RKO (cell line): ENCODE measurements at regions not wholly inside any gene's neighbourhood (a gene's known extent, or its start where the extent isn't known, plus 50 kb on each side); places are given as distances from the start of the nearest gene placed in this dataset.

Experiments used
- DNase-seq: peaks from one replicate; pipeline ENCODE4 v3.0.0-alpha.2; 2016; ENCODE audit warnings: low spot score

DNA sequence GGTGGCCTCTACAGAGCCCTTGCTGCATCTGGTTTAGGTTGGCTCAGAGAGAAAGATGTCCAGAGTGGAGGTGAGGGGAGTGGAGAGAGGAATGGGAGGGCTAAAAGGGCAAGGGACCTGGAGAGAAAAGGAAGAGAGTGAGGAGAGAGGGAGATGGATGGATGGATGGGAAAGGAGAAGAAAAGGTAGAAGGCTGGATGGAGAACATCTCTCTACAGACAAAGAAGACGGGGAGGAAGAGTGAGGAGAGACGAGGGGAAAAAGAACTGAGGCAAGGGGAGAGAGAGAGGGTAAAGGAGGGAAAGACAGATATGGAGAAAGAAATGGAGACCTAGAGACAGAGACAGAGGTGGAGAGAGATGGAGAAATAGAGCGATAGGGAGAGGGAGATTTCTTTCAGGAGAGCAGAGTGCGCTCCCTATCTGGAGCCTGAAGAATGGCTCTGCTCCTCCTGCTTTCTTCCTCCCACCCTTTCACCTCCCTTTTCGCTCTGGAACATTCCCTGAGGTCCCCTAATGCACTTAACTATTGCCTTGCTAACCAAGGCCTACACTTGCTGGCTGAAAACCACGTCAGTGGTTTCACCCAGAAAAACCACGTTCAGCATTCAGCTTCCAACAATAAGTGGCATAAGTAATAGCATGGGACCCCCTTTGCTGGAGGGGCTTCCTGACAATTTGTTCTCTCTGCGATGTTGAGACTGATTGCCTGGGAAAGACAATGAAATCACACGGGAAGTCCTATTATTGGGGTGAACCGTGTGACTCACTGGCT is 286.3 kb downstream of the CDH26 start:
- DNase-seq: no peak

DNA sequence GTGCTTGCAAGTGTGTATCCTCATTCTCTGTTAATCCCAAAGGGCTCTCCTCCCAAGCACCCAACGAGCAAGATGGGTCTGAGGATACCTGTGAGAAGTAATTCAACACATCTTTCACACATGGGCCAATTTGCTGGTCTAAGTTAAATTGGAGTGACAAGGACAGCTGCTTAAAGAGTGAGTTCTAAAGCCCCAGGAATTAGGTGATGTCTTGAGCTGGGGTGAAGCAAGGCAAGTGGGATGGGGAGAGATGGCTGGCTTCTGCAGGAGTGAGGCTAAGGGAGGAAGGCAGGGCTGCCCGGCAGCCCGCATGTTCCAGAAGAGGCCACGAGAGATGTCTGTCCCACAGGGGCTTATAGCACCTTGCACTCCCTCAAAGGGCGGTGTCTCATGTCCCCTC is 288.5 kb downstream of the CDH26 start:
- no peak for DNase-seq

DNA sequence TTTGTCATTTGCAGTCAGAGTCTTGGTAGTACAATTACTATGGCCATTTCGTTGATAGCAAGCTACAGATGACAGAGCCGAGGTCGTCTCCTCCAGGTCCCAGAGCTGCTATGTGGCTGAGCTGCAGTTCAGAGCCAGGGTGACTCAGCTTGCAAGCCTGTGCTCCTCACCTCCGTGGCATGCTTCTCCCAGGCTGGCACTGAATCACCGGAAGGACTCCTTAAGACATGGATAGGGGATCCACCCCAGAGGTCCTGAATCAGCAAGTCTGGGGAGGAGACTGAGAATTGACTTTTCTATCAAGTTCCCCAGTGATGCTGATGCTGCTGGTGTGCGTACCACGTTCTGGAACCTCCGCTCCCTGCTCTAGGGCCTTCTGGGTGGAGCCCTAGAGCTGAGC is 291.2 kb downstream of the CDH26 start:
- DNase-seq: peak; percentile 86

DNA sequence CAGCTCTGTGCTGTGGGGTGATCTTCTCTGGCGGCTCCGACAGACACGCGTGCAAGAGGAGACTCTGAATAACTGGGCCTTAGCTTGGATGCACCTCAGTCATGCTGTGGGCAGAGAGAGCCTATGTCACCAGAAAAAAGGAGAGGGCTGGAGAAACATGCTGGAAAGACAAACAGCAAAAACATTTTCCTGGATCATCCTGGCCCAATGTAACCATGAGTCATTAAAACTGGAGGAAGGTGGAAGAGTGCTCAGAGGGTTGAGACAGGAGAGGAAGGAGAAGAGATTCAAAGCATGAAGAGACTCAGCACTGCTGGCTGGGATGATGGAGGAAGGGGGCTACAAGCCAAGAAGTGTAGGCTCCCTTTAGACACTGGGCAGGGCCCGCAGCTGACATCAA is 292.0 kb downstream of the CDH26 start:
- no peak for DNase-seq

DNA sequence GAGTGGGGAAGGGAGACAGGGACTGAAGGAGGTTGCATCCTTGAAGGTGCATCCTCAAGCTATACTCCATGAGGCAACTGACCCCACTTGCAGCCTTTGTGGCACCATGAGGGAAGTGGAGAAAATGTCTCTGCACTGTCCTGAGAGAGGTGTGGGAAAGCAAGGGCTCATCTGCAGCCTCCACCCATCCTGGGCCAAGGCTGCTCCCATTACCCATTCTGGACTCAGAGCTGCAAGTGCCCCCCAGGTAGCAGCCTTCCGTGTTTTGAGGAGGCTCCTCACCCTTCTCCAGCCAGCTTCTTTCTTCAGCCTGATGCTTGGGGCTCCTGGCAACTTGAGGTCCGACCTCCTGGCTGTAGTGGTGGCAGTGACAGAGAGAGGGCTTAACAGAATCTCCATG is 294.6 kb downstream of the CDH26 start:
- DNase-seq: no peak

DNA sequence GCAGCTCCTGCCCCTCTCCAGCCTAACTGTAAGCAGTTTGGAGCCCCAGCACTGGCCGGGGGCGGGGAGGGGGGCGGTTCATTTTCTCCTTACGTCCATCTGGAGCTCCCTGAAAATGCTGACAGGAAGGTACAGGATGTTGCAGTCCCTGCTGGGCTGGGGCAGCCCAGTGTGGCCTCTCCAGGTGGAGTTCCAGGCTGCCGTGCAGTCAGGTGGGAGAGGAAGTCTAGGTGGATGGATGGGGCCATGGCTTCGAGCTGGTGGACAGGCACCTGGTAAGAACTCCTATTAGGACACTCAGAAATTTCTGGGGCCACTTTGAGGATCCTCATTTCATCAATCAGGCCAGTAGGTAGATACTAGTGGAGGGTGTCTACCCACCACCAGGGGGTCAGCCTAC is 295.2 kb downstream of the CDH26 start:
- DNase-seq: no peak

DNA sequence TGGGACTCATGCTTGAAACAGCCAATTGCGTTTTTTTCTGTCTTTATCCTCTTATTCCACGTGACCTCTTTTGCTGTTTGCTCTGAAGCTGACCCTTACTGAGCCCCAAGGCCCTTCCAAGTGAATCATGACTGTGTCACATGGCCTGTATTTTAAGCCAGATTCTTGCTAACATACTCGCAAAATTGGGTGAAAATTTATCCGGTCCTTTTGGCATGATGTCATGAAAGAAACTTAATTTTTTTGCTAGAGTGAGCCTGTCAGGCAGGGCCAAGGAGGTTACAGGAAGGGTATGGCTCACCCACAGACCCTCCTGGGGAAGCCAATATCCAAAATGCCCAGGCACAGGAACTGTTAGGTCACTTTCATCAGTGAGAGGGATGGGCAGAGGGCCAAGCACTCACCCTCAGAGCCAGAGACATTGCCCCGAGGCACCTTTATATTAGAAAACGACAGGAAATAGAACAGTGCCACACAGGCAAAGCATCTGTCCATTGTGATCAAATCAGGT is 296.7 kb downstream of the CDH26 start:
- DNase-seq: peak; percentile 47

DNA sequence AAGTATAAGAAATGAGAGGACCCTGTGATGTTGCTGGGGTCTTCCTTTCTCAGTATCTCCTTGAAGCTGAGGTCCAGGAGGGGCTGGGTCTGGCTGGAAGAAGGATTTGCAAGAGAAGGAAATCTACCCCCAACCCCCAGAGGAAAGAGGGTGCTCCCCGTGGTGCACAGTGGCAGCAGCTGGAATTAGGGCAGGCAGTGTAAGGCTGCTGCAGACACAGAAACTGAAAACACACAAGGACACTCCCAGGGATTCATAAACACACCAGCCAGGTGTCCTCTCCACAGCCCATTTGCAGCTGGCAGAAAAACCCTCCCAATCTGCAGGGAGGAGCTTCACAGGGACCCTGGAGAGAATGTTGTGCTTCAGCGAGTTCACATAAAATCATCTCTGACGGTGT is 297.2 kb downstream of the CDH26 start:
- DNase-seq: no peak

DNA sequence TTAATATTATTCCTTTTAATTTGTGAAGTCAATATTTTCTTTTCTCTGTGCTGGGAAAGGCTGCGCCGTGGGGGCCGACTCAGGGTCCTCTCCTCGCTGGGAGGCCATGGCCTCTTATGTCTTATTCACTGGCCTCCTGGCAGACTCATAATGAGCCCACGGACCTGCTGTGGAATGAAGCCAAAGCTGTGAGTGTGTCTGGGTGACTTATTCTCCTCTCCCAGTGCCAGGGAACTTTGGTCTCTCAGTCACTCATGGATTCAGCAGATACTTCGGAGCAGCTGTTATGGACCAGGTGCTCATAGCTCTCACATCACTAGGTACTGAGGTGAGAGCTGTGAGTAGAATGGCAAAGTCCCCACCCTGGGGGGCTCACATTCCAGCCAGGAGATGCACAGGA is 297.6 kb downstream of the CDH26 start:
- peak; percentile 25 for DNase-seq

DNA sequence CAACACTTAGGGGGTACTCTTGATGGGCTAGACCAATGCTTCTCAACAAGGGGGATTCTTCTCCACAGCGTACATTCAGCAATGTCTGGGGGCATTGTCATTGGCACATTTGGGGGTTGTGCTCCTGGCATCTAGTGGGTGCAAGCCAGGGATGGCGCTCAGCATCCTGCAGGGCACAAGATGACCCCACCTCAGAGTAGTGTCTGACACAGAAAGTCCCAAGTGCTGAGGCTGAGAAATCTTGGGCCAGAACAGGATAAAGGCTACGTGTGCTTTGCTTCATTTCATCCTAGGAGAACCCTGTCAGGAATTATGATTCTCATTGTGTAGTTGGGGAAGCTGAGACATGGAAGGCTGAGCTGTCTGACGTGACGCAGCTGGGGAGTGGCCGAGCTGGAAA is 298.6 kb downstream of the CDH26 start:
- DNase-seq: no peak

DNA sequence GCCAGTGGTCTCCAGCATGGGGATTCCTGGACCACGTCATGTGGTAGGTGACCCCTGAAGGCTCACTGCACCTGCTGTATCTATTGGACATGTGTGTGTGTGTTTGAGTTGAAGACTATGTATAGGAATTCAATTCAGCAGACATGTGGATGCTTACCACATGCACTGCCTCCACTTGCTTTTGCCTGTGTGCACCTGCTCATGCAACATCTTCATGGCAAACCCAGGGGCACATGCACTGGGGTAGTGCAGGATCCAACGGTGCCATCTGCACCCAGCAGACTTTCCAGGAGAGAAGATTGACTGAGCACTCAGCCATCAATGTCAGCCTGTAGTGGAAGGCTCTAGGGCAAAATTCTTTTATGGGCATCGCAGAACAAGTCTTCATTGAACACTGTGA is 299.4 kb downstream of the CDH26 start:
- no peak for DNase-seq

DNA sequence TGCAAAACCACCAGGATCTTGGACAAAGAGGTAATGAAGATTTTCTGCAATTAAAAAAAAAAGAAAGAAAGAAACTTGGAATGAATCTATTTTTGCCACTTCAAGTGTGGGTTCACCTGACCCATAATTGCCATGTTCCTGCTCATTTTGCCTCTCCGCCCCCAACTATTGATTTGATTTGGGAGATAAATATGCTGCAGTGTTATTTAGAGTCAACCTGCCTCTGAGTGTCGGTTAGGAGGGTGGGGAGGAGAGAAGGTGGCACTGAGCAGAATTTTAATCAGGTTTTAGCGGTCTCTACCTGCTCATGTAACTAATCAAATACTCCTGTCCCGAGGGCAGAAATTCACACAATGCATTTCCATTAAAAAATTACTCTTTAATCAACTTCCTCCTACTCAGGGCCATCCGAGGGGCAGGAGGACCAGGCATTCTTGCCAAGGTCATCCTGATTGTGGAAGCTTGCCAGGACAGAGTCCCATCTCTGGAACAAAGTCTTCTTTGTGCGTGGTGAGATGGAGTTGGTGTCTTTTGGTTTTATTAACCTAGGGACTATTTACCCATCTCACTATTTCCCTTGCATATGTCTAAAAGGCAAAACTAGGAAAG is 300.1 kb downstream of the CDH26 start:
- no peak for DNase-seq

DNA sequence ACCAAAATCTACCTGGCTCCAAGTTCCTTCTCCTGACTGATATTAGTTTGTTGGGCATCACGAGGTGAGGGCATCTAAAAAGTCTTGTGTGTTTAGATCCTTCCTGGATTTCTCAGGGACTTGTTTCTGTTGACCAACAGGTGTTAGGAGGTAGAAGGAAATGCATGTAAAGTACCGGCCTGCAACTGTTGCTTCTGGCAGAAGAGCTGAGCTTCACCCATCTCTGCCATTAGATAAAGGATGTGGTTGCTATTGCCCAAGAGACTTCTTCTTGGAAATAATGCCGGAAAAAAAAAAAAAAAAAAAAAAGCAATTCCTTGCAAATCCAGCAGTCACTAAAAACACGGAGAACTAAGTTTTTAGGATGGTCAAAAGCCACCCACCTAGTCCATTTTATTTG is 303.1 kb downstream of the CDH26 start:
- no peak for DNase-seq

DNA sequence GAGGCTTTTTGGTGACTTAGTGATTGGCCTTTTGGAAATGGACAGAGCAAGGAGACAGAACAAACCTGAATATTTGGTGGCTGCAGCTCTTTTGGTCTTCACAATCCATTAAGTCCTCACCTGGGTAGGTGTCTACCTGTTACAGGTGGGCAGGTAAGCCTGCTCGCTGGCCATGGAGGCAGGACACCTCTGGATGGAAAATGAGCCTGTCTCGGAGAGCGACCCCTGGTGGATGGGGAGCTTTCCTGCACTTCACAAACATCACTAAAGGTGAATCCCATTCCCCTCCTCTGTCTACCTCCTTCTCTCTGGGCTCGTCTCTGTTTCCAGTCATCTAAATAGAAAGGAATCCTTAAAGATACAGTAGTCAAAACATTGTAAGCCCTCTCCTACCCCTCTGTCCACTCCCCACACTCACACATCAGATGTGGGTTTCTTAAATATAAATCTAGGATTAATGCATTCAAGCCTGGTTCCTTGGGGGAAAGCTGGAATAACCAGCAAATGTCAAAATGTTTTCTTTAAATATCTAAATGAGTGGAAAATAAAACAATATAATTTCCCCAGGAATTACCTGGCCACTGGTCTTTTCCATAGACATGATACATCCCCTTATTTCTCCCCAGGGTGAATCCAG is 304.9 kb downstream of the CDH26 start:
- peak; percentile 9 for DNase-seq

DNA sequence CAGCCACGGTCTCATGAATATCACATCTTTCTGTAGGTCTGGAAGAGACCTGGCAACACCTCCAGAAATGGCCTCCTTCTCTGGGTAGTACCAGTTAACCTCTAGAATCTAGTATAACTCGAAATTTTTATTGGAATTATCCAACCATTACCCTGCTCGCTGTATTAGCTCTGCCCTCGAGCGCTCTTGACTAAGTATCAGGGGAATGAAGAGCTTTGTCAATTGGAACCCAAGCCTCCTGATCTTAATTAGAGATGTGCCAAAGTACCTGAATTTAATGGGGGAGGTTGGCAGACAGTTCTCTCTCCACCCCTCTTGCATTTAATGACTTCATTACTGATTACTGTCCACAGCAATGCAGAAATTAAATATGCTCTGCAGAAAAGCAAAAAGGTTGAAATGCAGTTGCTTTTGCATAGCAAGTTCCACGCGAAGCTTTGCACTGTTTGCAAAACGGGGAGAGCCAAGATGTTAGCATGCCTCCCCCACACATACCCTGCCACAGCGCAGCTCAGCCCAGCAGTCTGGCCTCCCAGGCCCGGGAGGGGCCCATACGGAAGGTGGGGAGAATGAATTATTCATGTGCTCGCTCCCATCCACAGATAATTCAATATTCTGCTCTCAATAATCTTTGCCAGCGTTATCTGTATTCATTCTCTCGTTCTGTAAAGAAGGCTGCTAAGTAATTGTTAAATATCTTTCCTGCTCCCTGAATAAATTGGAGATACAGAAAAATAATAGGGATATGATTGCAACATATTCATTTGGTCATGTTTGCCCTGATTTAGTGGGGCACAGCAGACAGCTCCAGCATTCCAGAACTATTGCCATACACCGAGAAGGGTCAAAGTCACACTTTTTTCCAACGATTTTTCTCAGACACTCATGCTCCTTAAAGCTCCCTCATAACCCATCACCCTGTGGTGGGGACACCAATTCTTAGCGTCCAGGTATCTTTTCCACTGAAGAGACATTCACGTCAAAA is 305.8 kb downstream of the CDH26 start:
- DNase-seq: no peak

DNA sequence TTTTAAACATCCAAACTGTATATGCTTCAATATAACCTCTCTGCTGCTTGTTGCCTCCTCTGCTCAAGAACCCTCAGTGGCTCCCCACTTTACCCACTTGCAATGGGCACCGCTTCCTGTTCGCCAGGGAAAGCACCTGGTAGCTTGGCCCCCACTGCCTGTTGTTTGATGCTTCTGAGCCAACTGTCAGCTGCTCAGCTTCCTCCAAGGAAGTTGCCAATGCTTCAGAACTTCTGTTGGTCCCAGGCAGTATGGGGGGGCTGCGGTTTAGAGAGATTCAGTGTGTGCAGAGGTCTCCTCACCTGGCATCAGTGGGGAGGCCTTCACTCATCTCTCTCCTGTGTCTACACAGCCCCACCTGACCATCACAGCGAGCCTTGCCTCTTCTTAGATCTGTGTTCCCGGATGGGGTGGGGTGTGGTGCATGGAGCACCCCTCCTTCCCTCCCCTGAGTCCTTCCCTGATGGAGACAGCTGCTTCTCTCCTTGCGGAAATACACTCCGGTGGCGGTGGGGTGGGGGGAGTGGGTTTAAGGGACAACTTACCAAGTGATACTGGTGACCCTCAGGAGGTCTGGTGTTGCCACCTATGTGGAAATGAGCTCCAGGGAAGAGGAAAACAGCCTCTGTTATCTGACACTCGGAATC is 308.1 kb downstream of the CDH26 start:
- DNase-seq: no peak

DNA sequence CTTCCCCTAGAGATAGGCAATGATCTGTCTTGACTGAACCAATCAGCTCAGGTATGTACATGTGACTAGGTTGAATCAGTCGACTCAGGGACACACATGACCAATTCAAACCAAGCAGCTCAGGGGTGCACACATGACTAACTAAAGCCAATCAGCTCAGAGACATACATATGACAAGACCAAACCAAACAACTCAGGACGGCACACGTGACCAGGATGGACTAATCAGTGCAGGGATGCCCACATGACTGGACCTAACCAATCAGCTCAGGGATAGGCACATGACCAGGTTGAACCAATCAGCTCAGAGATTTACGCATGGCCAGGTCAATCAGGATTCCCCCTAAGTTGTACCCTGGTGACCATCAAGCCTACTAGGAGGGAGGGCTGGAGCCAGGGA is 310.3 kb downstream of the CDH26 start:
- DNase-seq: peak; percentile 14

DNA sequence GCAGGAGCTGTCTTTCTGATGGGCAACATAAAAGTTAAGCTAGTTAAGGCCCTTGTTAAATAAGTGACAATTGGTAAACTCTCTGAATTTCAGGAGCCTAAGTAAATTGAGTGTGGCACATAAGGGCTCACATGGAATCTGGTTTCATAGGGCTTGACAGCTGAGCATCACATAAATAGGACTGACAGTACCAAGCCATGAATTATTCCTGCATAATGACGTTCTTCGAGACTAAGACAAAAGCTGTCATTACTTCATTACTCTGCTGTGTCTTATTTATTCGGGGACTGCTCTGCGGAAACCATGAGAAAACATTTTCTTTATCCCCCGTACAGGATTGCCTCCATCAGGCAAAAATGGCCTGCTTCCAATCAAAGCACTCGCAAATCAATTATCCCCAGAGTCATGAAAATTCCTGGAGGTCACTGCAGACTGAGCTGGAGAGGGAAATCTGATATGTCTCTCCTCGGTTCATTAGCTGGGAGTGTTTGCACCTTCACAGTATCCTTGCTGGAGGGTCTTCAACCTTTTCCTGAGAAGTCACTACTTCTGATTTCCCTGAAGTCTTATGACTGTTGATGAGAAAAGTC is 311.4 kb downstream of the CDH26 start:
- DNase-seq: no peak

DNA sequence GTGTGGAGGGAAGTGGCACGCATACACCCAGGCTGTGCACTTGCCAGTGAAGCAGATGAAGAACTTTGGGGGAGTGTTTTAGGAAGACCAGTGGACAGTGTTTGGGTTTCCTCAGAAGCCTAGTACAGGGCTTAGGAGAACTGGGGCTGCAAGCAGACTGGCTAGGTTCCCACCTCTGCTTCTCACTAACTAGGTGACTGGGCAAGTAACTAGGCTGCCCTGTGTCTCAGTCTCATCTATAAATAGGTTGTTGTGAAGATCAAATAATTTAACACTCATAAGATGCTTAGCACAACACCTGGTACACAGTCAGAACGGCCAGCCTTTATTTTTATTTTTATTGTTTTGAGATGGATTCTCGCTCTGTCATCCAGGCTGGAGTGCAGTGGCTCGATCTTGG is 312.1 kb downstream of the CDH26 start:
- DNase-seq: no peak

DNA sequence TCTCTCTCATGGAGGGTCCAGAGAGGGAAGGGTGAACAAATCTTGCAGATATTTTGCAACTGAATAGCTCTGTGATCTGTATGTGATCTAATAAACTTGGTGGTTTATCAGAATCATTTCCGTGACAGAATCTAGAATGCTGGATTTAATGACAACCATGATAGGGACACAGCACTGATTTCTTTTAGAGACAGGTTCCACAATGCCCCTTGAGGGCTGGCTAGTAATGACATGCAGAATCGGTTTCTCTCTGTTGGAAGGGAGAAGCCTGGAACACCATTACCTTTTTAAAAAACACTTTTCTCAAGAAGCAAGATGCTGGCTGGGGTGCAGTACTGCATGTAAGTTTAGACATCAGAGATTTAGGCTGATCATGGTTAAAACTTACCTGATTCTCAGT is 313.4 kb downstream of the CDH26 start:
- DNase-seq: peak; percentile 40

DNA sequence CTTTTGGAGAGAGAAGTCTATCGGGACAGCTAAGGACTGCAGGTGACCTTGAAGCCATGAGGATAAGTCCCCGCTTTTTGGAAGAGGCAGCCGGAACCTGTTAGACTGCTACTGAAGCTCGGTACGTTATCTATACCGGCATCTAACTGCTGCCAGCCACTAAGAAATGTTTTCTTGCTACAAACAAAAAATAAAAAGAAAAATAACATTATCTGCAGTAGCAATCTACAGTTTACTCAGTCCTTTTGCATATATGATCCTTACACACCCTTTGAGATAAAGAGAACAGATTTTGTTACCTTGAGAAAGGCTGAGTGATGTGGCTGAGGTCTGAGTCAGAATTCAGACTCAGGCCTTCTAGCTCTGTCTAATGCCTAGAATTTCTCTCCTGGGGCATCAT is 314.6 kb downstream of the CDH26 start:
- no peak for DNase-seq
